Erythroblast (primary cell): ENCODE measurements at regions not wholly inside any gene's neighbourhood (a gene's known extent, or its start where the extent isn't known, plus 50 kb on each side); places are given as distances from the start of the nearest gene placed in this dataset.

Source experiments
- GATA1 ChIP-seq: IDR thresholded peaks from 2 replicates; pipeline ENCODE4 v1.6.1; 2011; ENCODE audit warnings: low read depth, mild to moderate bottlenecking, control low read depth, low read length, moderate library complexity
- POLR2A ChIP-seq: IDR thresholded peaks from 2 replicates; pipeline ENCODE4 v1.6.1; 2011; ENCODE audit warnings: mild to moderate bottlenecking, low read length

DNA sequence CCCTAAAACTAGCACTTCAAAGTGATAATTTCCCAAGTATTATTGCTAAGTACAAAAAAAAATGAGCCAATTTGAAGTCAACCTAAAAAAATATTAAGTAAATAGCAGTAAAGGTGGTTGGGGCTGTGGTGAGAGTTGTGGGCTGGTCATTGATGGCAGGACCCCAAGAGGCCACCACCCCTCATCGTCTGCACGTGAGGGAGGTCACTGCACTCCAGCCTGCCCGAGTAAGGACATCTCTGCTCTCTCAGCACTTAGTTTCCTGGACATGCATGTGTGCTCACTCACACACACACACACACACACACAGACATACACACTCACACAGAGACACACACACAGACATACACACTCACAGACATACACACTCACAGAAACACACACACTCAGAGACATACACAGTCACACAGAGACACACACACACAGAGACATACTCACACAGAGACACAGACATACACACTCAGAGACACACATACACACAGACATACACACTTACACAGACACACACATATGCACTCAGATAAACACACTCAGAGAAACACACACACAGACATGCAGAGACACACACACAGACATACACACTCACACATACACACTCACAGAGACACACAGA lies 127.2 kb upstream of the SOX1 start:
- TF ChIP-seq POLR2A (no peak), GATA1 (no peak)
